Skin epidermis (tissue), 12 donors: ENCODE measurements at regions not wholly inside any gene's neighbourhood (a gene's known extent, or its start where the extent isn't known, plus 50 kb on each side); places are given as distances from the start of the nearest gene placed in this dataset.
A peak's percentile ranks its signal among the peaks of the same experiment; 100 is the strongest.

Source experiments
- H3K27ac ChIP-seq, 21 experiments: fragments of 200-600 bp; sonication (generic) in 11 of 21; one replicate each; pipeline ENCODE4 v1.5.0; 2020; ENCODE audit warnings: mild to moderate bottlenecking in 3 of 21, inconsistent platforms in 2 of 21, moderate library complexity in 2 of 21
- H3K4me3 ChIP-seq, 7 experiments: fragments of 200-600 bp; sonication (generic) in 2 of 7; one replicate each; pipeline ENCODE4 v1.5.0; 2020; ENCODE audit warnings: inconsistent platforms in 2 of 7, mild to moderate bottlenecking in 2 of 7, moderate library complexity in 1 of 7

GRCh38 chr9:20023961-20024571, 235.2 kb upstream of the SLC24A2 start:
- H3K4me3 ChIP-seq, result no peak overlapping the region

GRCh38 chr9:20023210-20023905, 234.5 kb upstream of the SLC24A2 start:
- no peak overlapping the region for H3K27ac ChIP-seq
- no peak overlapping the region for H3K4me3 ChIP-seq

More at GRCh38 chr9:20023961-20024571, 235.2 kb upstream of the SLC24A2 start:
- H3K27ac ChIP-seq, result no peak overlapping the region

GRCh38 chr9:20022410-20022809, 233.6 kb upstream of the SLC24A2 start:
- Histone ChIP-seq H3K27ac (no peak overlapping the region), H3K4me3 (no peak overlapping the region)

- H3K4me3 ChIP-seq, result no peak overlapping the region
- H3K27ac ChIP-seq, result no peak overlapping the region
Observed at GRCh38 chr9:20016611-20017010, 227.8 kb upstream of the SLC24A2 start.

GRCh38 chr9:20015427-20015931, 226.6 kb upstream of the SLC24A2 start:
- Histone ChIP-seq H3K4me3 (no peak overlapping the region), H3K27ac (no peak overlapping the region)

- H3K27ac ChIP-seq, result no peak overlapping the region
- H3K4me3 ChIP-seq, result no peak overlapping the region
Observed at GRCh38 chr9:20014168-20014567, 225.3 kb upstream of the SLC24A2 start.

- Histone ChIP-seq H3K27ac (no peak overlapping the region), H3K4me3 (no peak overlapping the region)
Observed at GRCh38 chr9:20012232-20012631, 223.4 kb upstream of the SLC24A2 start.

GRCh38 chr9:20009606-20010005, 220.8 kb upstream of the SLC24A2 start:
- no peak overlapping the region for H3K27ac ChIP-seq
- no peak overlapping the region for H3K4me3 ChIP-seq

- Histone ChIP-seq H3K4me3 (no peak overlapping the region), H3K27ac (no peak overlapping the region)
Observed at GRCh38 chr9:20002011-20002410, 213.2 kb upstream of the SLC24A2 start.

GRCh38 chr9:20001058-20001457, 212.2 kb upstream of the SLC24A2 start:
- Histone ChIP-seq H3K4me3 (no peak overlapping the region), H3K27ac (no peak overlapping the region)

GRCh38 chr9:19999491-20000057, 210.7 kb upstream of the SLC24A2 start:
- no peak overlapping the region for H3K4me3 ChIP-seq
- peak overlapping the region in 2 of 21 experiments; percentile 33 to 44 for H3K27ac ChIP-seq

- Histone ChIP-seq H3K27ac (peak overlapping the region in 3 of 21 experiments; percentile 1 to 44 (median 33)), H3K4me3 (no peak overlapping the region)
Observed at GRCh38 chr9:19998823-19999455, 210.1 kb upstream of the SLC24A2 start.

- Histone ChIP-seq H3K4me3 (no peak overlapping the region), H3K27ac (no peak overlapping the region)
Observed at GRCh38 chr9:19998153-19998552, 209.3 kb upstream of the SLC24A2 start.

GRCh38 chr9:19995619-19996018, 206.8 kb upstream of the SLC24A2 start:
- Histone ChIP-seq H3K4me3 (no peak overlapping the region), H3K27ac (no peak overlapping the region)

- H3K4me3 ChIP-seq, result no peak overlapping the region
- no peak overlapping the region for H3K27ac ChIP-seq
Observed at GRCh38 chr9:19994296-19994695, 205.5 kb upstream of the SLC24A2 start.

- Histone ChIP-seq H3K4me3 (no peak overlapping the region), H3K27ac (no peak overlapping the region)
Observed at GRCh38 chr9:19992556-19992955, 203.7 kb upstream of the SLC24A2 start.

GRCh38 chr9:19989213-19989612, 200.4 kb upstream of the SLC24A2 start:
- no peak overlapping the region for H3K27ac ChIP-seq
- H3K4me3 ChIP-seq, result no peak overlapping the region

- Histone ChIP-seq H3K4me3 (no peak overlapping the region), H3K27ac (no peak overlapping the region)
Observed at GRCh38 chr9:19988281-19988680, 199.4 kb upstream of the SLC24A2 start.

- Histone ChIP-seq H3K27ac (no peak overlapping the region), H3K4me3 (no peak overlapping the region)
Observed at GRCh38 chr9:19985081-19985480, 196.2 kb upstream of the SLC24A2 start.

GRCh38 chr9:19976226-19976625, 187.4 kb upstream of the SLC24A2 start:
- H3K27ac ChIP-seq, result no peak overlapping the region
- H3K4me3 ChIP-seq, result no peak overlapping the region

GRCh38 chr9:19975499-19975898, 186.7 kb upstream of the SLC24A2 start:
- H3K4me3 ChIP-seq, result no peak overlapping the region
- no peak overlapping the region for H3K27ac ChIP-seq
